ENCODE measurements at regions not wholly inside any gene's neighbourhood (a gene's known extent, or its start where the extent isn't known, plus 50 kb on each side); places are given as distances from the start of the nearest gene placed in this dataset.
"Not testable (repeated sequence)": the region's sequence is repeated elsewhere in the genome, so short reads cannot be mapped to it uniquely, and the experiment has no call there.

DNA sequence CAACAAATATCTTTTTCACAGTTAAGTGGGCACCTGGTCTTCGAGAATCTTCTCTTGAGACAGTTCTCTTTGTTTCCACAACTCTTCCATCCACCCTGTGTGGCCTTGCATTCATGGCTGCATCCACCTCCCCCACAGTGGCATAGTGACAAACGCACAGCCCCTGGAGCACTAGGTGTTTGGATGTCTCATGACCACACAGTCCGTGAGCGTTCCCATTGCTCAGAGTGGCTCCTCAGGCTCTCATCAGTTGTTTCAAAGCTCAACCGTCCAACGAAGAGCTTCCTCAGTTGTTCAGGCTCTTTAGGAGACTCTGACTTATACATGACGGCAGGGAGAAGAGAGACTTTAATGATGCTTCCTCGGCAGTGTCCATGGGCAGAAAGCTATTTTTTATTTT, 191.6 kb downstream of the CDRT15L2 start:
- ATAC-seq, result no peak

DNA sequence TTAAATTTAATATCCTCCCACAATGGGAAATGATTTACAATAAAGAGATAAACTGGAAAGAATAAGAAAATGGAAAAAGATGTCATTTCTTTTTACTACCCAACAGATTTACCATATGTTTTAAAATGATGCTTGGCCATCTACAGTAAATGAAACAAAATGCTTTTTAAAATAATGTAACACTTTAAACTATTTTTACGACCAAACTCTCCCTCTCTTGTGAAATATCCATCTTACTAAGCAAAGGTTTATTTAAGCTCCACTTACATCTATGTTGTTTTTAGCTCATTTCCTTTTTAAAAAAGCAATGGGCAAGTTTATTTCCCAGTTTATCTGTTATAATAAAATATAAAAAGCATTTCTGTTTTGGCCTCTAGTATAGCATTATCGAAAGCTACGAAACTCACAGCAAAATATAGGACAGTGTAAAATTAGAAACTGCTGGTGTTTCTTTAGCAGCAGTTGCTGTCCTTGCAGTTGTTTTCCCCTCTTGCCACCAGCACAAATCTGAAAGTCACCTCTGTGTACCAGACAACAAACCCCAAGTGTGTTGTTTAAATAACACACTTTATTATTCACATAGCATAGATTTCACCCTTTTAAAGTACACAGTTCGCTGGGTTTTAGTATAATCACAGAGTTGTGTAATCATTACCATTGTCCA, 195.1 kb downstream of the CDRT15L2 start:
- no peak for ATAC-seq

DNA sequence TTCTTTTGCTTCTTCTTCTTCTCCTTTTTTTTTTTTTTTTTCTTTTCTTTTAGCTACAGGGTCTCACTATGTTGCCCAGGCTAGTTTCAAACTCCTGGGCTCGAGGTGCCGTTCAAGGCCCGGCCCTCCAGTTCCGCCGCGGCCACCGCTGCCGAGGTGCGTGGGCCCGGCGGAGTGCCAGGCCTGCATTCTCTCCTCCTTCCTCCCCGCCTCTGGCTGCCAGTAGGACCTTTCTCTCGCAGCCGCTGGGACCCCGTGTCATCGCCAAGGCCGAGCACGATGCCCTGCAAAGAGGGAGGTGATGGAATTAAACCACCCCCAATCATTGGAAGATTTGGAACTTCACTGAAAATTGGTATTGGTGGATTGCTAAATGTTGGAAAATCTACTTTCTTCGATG, 195.8 kb downstream of the CDRT15L2 start:
- ATAC-seq, result no peak

DNA sequence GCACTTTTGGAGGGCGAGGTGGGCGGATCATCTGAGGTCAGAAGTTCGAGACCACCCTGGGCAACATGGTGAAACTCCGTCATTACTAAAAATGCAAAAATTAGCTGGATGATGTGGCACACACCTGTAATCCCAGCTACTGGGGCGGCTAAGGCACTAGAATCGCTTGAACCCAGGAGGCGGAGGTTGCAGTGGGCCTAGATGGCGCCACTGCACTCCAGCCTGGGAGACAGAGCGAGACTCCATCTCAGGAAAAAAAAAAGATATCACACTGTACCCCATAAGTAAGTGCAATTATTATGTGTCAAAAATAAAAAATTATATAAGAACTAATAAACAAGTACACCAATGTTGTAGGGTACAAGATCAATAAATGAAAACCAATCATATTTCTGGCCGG, 200.0 kb downstream of the CDRT15L2 start:
- ATAC-seq, result no peak

DNA sequence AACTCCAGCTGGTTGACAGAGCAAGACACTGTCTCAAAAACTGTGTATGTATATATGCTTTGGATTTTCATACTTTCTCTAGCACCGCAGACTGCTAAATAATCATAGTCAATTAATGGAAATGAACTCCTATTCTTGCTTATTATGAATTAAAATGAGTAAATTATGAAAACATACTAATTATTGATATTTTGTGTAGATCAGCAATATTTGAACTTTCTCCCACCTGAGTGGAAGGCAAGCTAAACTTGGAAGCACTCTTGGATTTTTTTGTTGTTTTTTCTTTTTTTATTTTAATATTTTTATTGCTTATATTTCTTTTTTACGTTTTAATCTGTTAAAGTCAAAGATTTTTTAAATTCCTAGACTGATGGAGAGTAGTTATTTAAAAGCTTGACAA, 201.7 kb downstream of the CDRT15L2 start:
- ATAC-seq, result no peak

DNA sequence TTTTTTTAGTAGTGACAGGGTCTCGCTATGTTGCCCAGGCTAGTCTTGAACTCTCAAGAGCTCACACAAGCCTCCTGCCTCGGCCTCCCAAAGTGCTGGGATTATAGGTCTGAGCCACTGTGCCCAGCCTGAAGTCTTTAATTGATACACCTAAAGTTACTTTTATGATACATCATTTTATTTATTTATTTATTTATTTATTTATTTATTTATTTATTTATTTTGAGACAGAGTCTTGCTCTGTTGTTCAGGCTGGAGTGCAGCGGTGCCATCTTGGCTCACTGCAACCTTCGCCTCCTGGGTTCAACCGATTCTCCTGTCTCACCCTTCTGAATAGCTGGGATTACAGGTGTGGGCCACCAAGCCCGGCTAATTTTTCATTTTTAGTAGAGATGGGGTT, 202.3 kb downstream of the CDRT15L2 start:
- not testable (repeated sequence) for ATAC-seq

DNA sequence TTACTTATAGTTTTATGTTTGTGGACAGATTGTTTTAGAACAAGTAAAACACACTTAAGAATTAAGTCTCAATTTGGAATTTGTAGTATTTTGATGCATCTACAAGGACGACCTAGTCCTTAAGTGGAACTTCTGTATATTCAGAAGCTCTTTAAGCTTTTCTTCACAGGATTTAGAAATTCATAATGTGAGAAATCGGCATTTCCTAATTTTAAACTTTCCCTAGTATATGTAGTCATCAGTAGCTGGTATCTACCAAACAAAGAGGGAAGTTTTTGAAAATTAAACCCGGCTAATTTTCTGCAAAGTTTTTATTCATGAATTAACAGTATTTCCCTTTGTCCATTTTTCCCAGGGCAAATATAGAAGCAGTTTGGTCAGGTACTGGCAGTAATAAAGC, 203.6 kb downstream of the CDRT15L2 start:
- ATAC-seq, result no peak

DNA sequence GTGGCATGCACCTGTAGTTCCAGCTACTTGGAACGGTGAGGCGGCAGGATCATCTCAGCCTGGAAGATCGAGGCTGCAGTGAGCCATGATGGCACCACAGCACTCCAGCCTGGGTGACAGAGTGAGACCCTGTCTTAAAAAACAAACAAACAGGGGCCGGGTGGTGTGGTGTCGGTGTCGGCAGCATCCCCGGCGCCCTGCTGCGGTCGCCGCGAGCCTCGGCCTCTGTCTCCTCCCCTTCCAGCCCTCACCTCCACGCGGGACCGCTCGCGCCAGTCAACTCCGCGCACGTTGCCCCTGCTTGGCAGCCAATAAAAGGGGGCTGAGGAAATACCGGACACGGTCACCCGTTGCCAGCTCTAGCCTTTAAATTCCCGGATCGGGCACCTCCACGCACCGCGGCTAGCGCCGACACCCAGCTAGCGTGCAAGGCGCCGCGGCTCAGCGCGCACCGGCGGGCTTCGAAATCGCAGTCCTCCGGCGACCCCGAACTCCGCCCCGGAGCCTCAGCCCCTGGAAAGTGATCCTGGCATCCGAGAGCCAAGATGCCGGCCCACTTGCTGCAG, 204.7 kb downstream of the CDRT15L2 start:
- ATAC-seq, result peak in 1 of 2 donors; percentile 21

DNA sequence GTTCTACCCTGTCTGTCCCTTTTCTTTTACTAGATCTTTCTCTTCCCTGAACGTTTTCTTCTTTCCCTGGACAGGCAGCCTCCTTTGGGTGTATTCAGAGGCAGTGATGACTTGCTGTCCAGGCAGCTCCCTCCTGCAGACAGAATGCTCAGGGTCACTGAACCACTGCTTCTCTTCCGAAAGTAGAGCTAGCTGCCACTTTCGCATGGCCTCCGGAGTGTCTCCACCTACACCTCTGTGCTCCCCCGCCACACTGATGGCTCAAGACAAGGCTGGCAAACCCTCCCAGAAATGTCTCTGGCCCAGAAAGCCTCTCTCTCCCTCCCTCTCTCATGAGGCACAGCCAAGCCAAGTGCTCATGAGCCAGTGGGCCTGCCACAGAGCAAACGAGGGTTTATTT, 207.8 kb downstream of the CDRT15L2 start:
- ATAC-seq, result no peak

GRCh38 chr17:20791626-20792025, 212.1 kb downstream of the CDRT15L2 start:
- ATAC-seq, result no peak

DNA sequence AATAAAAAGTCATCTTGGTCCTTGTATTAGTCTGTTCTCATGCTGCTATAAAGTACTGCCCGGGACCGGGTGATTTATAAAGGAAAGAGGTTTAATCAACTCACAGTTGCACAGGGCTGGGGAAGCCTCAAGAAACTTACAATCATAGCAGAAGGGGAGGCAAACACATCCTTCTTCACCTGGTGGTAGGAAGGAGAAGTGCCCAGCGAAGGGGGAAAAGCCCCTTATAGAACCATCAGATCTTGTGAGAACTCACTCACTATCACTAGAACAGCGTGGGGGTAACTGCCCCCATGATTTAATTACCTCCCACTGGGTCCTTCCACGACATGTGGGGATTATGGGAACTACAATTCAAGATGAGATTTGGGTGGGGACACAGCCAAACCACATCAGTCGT, 215.0 kb downstream of the CDRT15L2 start:
- ATAC-seq, result not testable (repeated sequence)

- no peak for ATAC-seq
Measured at GRCh38 chr17:20797292-20797691, 217.8 kb downstream of the CDRT15L2 start.

DNA sequence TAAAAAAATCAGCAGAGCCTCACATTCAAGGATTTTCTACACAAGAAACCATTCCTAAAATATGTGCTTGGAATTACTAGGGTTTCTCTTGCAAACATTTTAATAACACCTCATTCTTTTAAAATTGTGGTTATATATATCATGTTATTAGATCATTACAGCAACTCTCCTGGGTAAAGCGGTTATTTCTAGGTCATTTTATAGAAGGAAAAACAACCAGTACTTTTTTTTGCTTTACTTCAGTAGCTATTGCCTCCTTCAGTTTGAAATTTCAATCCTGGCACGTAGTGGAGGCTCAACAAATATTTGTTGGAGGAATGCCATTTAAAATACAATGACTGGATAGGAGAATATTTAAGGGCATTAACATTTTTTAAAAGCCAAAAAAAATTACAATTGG, 220.6 kb downstream of the CDRT15L2 start:
- no peak for ATAC-seq

DNA sequence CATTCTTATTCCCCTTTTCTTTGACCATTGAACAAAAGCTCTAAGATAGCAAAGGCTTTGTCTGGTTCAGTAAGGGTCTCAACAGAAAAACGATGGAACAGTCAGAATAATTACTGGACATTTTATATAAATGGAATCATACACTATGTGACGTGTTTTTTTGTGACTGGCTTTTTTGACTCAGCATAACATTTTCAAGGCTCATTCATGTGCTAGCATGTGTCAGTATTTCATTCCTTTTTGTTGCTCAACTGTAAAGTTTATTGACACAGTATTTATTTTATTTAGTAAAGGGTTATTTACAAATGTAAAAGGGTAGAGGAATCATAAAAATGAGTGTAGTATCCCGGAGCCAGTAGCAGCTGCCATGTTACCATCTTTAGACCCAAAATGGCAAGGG, 226.2 kb downstream of the CDRT15L2 start:
- ATAC-seq, result no peak

GRCh38 chr17:20807566-20807965, 228.0 kb downstream of the CDRT15L2 start:
- not testable (repeated sequence) for ATAC-seq

GRCh38 chr17:20815410-20815809, 227.4 kb downstream of the USP22 start:
- not testable (repeated sequence) for ATAC-seq

GRCh38 chr17:20823905-20824304, 218.9 kb downstream of the USP22 start:
- no peak for ATAC-seq

DNA sequence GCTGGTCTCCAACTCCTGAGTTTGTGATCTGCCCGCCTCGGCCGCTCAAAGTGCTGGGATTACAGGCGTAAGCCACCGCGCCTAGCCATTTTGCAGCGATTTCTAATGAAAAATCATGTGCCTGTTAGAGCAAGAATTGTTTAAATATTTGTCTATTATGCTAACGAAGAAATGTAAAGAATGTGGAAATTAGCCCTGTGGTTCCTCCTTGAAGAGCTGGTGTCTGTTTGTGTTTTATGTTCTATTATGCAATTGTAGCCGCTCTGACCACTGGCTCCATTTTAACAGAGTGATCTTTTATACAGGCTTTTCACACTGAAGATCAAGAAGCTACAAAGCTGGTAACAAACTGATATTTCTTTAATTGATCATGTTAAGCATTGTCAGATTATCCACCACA, 217.3 kb downstream of the USP22 start:
- ATAC-seq, result no peak

DNA sequence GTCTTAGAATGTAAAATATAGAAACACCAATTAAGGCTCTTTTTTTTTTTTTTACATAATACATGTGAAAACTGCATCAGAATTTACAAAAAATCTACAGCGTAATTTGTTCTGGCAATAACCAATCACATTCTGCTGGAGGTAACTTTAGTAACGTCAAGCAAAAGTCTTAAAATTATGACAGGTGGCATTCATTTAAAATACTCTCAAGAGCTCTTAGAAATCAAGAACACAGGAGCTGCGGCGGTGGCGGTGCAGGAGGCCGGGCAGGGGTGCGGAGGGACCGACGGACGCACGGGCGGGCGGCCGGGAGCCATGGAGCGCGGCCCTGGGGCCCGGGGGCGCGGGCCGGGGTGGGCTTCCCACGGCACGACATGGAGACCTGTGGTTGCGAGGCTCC, 202.4 kb downstream of the USP22 start:
- ATAC-seq, result not testable (repeated sequence)

GRCh38 chr17:20840987-20841865, 201.6 kb downstream of the USP22 start:
- ATAC-seq, result not testable (repeated sequence)

GRCh38 chr17:20842012-20842411, 200.8 kb downstream of the USP22 start:
- ATAC-seq, result not testable (repeated sequence)

DNA sequence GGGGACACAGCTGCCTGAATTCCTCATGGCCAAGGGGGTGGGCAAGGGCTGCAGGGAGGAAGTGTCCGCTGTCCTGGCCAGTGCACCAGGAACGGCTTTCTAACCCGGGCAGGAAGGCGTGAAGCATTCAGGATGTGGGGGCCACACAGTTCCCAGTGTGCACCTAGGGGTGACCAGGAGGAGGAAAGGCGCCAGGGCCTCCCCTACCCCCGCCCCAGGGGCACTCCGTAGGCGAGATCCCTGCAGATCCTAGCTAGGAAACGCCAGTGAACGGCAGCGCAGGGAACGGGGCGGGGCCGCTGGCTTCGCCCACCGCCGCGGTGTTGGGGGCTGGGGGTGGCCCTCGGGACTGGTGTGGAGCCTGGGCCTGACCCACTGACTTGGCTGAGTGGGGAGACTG, 199.6 kb downstream of the USP22 start:
- ATAC-seq, result not testable (repeated sequence)

DNA sequence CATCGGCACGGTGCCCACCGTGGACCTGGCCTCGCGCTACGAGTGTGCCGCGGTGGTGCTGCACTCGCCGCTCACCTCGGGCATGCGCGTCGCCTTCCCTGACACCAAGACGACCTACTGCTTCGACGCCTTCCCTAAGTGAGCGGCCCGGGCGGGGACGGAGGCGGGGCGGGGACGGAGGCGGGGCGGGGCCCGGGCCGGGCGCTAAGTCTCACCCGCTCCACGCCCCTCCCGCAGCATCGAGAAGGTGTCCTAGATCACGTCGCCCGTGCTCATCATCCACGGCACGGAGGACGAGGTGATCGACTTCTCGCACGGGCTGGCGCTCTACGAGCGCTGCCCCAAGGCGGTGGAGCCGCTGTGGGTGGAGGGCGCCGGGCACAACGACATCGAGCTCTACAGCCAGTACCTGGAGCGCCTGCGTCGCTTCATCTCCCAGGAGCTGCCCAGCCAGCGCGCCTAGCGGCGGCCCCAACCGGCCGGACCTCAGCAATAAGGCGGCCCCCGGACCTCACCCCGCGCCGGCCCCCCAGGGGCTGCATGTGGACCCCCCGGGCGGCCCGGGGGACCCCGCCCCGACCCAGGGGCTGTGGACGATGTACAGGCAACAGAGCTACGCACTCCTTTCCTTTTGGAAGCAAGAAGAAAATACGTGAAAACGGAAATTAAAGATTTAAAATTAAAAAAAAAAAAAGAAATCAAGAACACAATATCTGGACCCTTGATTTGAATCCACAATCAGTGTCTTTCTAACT, 198.8 kb downstream of the USP22 start:
- not testable (repeated sequence) for ATAC-seq

Data from activated CD4-positive, CD25-positive, alpha-beta regulatory T cell treated with anti-CD3 and anti-CD28 coated beads, Interleukin-2, amount 50 U/mL, for 24 hours (primary cell).